GM04504 (cell line): ENCODE measurements at regions not wholly inside any gene's neighbourhood (a gene's known extent, or its start where the extent isn't known, plus 50 kb on each side); places are given as distances from the start of the nearest gene placed in this dataset.

ENCODE experiments used
- DNase-seq: peaks from one replicate; pipeline ENCODE4 v3.0.0-alpha.2; 2012; ENCODE audit warnings: low read depth

DNA sequence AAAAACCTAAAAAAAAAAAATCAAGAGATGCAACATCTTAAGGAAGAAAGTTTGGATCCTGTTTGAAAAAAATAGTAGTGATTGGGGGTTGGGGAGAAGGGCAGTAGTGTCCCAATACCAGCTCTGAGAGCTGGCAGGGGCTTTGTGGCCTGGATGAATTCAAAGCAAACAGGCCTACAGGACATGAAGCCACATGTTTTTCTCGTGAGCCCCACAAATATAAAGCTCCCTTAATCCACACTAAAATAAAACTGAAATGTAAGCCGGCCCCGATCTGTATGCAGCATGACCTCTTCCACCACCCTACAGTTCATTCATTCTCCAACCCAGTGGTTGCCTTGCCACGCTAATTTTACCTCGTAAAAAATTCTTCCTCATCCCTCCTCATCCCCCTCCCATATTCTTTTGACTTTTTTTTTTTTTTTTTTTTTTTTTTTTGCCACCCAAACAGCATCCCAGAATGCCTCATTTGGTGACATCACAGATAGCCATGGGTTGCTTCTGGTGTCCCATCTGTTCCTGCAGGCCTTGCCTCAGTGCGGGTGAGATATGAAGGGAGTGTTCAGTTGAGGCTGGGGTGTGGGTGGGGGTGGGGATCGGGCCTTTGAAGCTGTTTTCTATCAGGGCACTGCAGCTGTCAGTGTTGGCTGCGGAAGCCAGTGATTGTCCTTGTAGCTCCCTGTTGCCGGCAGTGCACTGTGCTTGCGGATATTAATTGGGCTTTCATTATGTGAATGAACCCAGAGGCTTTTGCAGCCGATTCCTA lies 81.6 kb upstream of the NFIB start:
- no peak for DNase-seq

DNA sequence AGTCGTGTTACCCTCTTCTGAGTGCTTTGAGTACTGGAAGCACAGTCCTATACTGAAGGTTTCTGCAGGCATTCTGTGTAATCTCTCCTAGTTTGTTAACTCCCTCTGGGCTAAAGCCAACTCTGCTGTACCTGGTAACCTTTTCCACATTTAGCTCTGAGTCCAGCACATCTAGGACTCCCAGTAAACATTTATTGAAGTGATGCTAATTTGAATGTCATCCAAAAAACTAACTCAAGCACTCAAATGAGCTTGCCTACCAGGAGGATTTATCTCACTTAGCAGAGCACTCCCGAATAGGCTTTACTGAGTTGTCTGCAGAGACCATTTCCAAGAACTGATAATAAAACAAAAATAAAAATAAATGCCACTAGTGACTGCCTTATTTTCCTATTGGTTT lies 79.5 kb upstream of the NFIB start:
- DNase-seq = no peak

DNA sequence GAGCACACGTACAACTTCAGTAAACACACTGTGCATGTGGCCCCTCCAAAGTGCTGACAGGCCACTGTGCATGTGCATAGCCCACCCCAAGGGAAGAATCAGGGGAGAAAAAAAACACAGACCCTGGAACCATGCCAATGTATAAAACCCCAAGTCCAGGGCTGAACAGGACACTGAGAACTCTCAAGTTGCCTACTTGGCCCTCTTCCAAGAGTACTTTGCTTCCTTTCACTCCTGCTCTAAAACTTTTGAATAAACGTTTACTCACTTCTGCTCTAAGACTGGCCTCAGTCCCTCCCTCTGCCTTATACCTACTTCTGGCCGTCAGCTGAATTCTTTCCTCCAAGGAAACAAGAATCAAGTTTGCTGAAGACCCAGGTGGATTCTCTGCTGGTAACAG lies 77.7 kb upstream of the NFIB start:
- DNase-seq = no peak

DNA sequence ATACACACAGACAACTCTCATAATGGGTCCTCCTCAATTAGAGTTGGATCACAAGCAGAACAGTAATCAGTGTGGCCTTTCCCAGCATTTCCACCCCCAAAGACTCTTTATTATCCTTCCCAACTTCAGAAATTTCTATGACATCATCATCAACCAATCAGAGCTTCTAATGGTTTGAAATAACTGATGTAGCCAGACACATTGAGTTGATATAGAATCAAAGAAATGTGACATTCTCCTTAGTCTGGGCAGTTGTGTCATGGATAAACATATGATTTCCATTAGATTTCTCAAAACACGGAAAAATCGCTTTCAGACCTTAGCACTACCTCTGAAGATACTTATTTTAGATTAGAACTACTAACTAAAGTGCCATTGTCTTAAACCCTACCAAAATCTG lies 75.7 kb upstream of the NFIB start:
- no peak for DNase-seq

DNA sequence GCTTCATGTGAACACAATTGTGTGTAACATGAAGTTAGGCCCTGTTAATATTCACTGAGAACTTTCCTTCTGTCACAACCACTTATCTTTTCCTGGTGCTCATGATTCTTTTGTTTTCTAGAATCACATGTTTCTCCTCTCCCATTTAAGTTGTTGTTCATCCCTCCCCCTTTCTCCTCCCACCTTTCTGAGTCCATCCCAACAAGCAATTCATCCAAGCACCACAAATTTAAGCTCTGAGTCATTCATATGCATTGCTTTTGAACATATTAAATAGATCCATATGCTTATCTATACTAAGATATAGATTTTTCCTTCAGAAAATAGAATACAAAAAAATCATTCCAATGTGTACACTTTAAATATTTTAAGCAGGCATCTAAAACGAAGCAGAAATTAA lies 75.2 kb upstream of the NFIB start:
- DNase-seq = no peak

DNA sequence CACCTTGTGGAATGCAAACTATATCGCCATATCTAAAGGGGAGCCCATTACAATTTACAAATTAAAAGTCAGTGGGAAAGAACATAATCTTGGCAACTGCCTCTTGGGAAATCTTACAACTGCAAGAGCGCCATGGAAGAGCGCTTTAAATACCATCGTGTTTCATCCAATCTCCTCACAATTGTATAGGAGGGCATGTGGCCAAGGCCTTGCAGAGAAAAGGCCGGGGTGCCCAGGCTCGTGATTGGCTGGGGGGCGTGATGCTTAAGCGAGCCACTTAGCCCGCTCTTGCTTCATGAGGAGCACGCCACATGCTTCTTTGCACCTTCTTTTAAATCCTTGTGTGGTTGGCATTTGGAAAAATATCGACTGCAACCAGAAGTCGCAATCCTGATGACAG lies 69.8 kb upstream of the NFIB start:
- DNase-seq = no peak

DNA sequence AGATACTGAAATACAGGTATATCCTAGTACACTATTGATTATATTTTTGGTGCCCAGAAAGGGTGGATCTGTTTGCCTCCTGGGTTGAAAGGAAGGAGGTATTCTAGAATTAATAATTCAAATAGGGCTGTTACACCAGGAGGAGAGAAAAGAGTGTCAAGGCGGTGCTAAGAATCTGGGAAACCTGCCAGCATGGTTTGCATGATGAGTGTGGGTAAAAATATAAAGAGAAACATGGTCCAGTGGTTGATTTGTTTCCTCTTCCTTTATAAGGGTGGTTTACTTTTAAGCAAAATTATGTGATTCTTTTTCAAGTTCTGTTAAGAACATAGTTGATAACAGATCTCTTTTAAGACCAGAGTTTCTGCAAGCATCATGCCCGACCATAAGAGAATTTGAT lies 69.4 kb upstream of the NFIB start:
- no peak for DNase-seq

DNA sequence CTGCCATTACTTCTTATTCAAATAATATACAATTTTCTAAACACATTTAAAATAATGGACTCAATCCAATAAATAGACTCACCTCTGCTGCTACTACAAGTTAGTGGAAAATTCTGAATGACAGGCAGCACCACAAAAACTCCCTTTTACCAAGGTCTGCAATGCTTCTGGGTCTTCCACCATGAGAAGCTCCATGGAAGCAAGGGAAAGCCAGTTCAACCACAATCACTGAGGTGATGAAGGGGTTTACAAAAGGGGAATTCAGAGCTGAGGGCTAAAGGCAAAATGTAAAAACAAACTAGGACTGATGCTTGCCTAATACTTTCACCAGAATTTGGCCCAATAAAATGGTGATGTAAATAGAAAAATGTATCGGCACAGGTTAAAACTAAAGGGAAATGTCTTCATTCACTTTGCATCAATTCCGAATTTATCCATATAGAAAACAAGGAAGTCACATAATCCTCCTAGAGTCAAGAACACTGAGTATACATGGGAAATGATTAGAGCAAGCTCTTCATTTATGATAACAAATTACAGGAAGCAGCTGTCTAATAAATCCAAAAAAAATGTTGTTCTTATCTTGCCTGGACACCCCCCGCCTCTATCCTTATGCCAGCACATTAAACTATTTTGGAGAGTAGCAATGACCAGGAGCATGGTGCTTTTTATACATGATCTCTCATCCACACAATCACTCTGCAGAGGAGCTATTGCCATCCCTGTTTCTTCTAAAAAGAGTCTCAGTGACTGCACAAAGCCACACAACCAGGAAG lies 66.3 kb upstream of the NFIB start:
- no peak for DNase-seq

DNA sequence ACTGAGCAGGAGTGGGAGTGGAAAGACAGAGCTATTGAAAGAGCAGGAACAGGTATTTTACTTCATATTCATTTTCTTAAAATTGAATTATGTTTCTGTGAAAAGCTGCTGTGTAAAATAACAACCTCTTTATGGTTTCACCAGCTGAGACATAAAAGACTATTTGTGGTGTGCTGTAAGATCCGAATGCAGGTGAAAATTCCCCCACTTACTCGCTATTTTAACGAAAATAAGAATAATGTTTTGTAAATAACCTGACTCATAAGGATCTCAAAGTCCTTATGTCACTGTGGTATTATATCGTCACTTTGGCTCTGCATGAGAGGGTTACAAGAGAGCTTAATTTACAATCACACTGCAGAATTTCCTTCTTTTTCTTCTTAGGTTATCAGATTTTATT lies 65.3 kb upstream of the NFIB start:
- no peak for DNase-seq

DNA sequence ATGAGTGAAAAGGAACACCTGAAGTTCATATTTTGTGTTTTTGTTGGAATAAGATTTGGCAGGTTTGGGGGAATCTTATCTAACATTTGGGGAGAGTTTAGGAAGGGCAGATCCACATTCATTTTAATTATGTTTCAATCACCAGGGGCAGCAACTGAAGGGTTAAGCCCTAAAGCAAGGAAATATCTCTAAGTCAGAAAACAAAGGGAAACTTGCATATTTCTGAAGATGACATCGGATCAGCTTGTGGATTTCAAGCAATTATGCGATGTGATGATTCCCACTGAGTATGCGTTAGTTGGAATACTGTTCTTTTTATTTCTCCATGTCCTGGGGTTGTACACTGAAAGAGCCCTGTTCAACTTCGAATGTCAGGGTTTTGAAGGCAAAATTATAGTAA lies 59.8 kb upstream of the NFIB start:
- DNase-seq = no peak

DNA sequence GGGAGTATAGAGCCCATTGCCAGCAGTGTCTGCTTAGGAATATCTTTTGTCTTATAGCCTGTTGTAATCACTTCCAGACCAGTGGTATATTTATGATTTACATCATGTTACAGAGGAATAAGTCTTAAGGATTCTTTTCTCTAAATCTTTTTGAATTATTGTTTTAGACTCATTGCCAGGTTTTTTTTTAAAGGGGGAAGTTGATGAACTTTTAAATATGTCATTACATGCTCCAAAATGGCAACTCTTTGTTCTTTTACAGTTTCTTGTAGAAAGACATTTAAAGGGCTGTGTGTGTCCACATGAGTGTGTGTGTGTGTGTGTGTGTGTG lies 59.4 kb upstream of the NFIB start:
- DNase-seq = no peak

DNA sequence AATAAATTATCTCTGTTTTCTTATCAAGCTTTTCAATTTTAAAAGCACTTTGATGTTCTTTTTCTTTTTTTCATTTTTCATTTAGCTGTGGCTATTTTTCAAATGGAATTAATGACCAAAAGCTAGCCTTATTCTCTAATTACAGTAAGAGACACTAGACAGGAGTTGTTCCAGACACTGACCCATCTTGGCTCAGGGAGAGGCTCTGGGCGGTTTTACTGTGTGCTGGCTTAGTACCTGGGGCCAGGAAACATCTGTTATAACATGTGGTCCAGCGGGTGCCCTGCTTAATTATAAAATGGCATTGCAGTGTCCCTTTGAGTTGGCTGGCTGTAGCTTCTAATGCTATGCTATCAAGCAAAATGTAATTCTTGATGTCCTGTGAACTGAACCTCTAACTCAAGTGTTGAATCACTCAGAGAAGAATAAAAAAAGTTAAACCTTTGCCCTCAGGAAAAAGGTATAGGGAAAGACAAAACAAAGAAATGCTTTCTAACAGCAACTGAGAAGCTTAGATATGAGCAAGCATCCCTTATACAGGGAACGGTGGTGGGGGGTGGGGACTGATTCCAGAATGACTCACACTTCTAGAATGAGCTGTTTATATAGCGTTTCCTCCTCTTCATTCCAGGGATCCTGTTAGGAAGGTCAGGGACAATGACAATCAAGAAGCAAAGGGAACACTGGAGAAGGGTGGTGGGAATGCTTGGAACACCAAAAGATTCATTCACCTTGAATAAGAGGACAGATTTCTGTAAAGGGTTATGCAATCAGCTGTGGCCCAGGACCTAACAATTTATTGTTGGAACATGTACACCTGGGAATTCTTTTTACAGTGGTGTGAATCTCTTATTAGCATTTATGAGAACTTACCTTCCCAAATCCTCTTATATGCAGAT lies 58.7 kb upstream of the NFIB start:
- no peak for DNase-seq

DNA sequence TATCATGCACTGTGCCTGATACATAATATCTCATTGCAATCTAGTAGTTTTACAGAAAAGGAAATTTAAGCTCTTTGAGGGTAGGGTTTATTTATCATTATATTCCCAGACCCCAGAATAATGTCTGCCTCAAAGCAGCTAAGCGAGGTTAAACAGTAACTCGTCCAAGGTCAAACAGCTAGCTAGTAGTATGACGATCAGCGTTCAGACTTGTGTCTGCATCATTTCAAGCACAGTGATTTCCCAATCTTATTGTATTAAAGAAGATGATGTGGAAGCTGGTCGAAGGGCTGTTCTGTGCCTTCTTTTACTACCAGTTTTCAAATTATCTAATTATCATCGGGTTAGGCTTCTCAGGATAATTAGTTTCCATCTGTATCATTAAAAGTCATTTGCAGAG lies 55.1 kb upstream of the NFIB start:
- DNase-seq = no peak

DNA sequence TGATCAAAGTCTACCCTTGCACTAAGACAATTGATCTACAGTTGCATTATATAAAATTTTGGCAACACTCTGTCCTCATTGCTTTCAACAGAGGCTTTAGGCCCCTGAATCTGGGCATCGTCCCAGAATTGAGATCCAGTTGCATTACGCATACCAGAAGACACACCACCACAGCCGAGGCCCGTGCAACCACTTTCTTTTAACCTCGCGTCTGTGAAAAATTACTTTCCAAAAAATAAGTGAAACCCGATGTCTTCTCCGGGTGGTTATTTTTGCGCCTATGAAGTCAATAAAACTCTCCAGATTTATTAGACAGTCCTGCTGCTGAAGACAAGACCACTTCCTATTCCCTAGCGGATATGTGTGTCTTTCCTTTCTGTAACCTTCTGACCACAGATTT lies 52.1 kb upstream of the NFIB start:
- peak; percentile 94 for DNase-seq

DNA sequence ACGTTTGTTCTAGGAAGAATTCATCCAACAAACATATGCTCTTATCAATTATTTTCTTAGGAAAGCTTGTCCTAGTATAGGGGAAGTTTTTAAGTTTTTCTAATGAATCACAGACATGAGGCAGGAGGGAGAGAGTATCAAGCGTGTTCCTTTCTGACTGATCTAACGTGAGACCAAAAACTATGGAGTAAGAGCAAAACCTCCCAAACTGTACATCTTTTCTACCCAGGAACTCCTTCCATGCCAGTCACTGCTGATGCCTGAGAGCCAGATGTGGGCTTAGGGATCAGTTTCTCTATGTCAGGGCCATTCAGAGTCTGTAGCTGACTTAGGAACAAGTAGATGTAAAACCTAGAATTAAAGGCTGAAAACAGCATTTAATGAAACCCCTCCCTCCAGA lies 51.7 kb upstream of the NFIB start:
- DNase-seq = peak; percentile 44
